Fibroblast of skin of scalp (primary cell): ENCODE measurements at regions not wholly inside any gene's neighbourhood (a gene's known extent, or its start where the extent isn't known, plus 50 kb on each side); places are given as distances from the start of the nearest gene placed in this dataset.

Source experiments
- DNase-seq: peaks from one replicate; pipeline ENCODE4 v3.0.0-alpha.2; 2013

DNA sequence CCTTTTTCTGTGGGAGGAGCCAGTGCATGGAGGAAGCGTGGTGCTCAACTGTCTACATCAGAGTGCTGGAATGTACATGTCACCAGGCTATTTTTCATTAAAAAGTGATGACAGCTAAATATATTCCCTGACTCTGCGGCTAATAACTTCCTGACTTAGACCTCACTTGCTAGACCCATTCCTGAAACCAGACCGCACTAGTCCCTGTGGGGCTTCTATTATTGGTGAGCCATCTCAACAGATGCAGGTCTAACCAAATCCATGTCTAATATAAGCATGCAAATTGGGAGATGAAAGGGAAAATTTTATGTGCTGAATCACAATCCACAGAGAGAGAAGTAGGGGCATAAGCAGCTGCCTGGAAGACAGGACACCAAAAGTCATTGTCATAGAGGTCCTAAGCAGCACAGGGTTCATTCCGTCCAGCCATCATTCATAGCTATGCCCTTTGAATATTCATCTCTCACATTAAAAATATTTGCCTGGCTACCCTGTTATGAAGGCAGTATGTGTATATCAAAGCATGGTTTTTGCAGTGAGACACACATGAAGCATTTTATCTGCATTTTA lies 110.9 kb upstream of the BLID start:
- DNase-seq = peak; percentile 99

DNA sequence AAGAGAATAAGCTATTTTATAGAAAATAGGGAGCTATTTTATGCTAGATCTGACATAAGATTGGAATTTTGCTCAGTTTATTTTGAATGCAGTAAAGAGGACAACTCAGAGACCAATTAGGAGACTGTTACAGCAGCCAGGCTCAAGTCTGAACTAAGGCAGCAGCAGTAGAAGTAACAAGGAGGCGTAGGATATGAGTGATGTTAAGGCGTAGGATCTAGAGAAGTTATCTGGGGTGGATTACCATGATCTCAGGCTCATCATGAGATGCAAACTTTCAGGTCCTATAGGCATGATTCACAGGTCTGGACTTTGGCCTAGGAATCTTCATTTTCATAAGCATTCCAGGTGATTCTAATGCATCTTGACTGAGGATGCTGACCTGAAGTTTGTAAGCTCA lies 108.9 kb upstream of the BLID start:
- no peak for DNase-seq

- peak; percentile 39 for DNase-seq
Measured at GRCh38 chr11:122220321-122220720, 104.3 kb upstream of the BLID start.

DNA sequence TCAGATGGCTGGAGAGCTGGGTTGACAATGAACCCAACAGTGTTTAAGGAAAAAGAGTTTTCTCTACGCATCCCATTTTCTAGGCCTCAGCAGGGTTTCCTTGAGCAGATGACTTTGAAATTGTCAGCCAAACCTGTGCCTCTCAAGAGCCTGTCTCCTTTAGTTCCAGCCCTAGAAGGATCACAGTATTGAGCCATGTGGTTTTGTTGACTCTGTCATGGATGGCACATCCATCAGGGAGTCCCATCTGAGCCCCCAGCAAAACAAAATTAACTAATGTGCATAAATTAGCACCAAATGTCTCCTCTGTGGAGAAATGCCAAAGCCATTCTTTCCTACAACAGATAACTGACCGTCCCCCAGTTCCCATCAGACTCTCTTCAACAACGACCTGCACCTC lies 103.8 kb upstream of the BLID start:
- DNase-seq = no peak

GRCh38 chr11:122215244-122215992 lies 99.4 kb upstream of the BLID start:
- peak; percentile 87 for DNase-seq

GRCh38 chr11:122214567-122214966 lies 98.6 kb upstream of the BLID start:
- DNase-seq = peak; percentile 58

DNA sequence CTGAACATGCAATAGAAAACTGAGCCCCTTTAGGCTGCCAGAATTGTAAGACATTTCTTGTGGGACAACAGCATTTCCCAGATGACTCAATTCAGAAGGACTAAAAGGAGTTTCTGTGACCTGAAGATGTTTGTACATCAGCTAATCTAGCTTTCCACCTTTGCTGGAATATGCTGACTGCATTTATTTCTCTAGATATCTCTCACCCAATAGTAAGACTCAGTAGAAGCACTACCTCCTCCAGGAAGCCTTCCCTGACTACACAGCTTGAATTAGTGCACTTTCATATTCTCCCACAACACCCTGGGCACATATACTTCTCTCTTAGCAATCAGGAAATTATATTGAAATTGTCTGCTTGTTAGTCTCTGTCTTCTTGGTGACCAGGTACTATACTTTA lies 98.1 kb upstream of the BLID start:
- no peak for DNase-seq

DNA sequence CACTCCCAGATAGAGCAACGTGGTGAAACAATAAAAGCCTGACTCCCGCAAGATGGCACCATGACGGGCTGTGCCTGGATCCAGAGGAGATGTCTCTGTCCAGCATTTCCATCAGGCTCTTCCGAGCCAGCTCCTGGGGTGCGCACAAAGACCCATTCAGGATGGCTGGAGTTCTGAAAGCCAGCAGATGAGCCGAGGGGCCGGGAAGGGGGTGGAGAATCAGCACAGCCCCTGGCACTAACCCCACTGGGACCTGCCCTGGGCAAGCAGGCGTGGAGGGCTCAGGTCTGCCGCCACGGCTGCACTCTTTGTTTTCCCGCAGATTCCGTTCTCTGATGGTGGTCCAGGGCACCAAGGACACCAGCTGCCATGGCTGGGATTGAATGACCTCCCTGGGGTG lies 97.2 kb upstream of the BLID start:
- DNase-seq = no peak

DNA sequence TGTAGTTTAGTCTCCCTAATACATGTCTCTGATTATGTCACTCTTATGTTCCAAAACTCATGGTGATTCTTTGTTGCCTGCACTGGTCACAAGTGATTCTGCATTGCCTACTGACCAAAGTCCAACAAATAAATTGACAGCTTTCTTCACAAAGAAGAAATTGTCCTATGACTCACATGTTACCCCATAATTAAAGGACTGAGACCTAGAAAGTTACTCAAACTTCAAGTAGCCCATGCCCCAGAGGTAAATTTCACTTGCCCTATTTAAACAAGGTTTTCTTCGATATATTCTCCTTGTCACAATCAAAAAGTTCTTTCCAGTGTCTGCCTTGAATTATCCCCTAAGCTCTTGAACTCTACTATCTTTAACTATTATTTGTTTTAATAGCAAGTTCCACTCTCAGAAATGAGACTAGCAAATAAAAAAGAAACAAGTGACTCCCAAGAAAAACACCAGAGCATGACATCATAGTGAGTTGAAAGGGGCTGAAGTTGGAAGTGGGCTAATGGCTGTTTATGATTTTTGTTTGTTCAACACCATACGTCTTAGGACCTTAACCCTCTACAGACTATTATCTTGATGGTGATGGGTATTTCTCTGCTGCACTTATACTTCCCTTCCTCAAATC lies 94.5 kb upstream of the BLID start:
- no peak for DNase-seq

DNA sequence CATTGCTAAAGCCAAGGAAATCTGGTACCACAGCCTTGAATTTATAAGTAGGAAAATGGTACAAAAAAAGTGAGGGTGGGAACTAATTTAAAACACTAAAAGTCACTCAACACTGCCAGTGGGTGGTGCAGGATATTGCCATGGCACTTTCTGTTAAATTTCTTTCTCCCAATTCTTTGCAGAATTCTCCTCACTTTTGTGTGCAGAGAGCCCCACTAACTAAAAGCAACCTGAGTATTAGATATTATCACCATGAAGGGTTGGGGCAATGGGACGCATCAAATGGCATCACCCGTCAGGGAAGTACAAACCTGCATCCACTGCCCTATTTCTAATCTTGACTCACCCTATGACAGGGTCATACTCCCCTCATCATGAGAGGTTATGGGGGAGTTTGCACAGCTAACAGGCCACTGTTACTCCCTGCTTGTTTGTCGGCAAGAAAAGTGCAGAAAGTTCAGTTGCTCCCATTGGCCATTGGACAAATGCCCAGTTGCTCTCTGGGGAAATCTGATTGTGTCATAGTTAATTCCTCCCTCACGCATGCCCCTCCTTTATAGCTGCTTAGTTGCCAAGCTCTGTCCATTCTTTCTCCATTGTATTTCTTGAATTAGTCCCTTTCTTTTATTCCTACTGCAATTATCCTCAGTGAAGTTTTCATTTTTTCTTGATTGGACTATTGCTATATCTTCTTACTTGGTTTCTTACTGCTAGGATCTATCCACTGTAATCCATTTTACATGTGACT lies 93.8 kb upstream of the BLID start:
- peak; percentile 86 for DNase-seq

GRCh38 chr11:122207921-122208764 lies 92.1 kb upstream of the BLID start:
- DNase-seq = peak; percentile 76

- peak; percentile 73 for DNase-seq
Measured at GRCh38 chr11:122207505-122207904, 91.5 kb upstream of the BLID start.

- peak; percentile 67 for DNase-seq
Measured at GRCh38 chr11:122205036-122205435, 89.0 kb upstream of the BLID start.

DNA sequence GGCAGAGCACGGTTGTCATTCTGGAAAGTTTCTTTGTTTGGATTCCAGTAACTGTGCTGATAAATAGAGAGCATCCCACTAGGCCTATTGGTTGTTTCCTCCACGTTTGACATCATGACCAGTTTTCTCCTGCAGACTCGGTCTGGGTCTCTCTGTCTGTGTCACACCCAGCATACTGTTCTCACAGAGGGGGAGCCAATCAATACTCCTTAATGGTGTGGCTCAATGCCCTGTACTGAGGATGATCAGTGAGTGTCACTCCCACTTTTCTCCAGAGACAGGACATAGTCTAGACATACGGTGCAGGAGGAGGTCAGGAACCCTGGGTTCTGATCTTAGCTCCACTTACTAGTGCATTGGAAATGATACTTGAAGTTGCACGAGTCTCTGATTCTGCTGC lies 88.2 kb upstream of the BLID start:
- DNase-seq = no peak

DNA sequence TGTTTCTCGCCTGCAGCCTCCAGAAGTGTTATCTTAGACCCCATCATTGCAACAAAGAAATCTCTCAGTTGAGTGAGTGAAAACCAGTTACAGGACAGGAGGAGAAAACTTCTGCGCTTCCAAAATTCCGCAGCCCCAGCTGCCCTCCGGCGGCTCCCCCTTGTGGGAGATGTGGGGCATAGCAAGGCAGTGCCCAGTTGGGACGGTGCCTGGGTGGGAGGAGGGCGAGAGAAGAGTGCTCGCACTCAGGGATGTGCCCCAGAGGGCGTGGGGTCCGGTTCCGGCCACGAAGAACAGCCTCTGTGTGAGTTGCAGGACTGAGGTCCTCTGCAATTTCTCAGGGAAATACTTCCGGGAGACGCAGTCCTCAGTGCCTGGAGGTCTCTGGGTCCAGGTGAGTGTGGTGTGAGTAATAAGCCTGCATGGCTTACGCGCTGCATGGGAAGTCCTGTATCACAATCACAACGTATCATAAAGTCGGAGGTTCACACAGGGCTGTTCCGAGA lies 87.0 kb upstream of the BLID start:
- DNase-seq = peak; percentile 81

GRCh38 chr11:122202161-122202950 lies 86.3 kb upstream of the BLID start:
- peak; percentile 84 for DNase-seq

DNA sequence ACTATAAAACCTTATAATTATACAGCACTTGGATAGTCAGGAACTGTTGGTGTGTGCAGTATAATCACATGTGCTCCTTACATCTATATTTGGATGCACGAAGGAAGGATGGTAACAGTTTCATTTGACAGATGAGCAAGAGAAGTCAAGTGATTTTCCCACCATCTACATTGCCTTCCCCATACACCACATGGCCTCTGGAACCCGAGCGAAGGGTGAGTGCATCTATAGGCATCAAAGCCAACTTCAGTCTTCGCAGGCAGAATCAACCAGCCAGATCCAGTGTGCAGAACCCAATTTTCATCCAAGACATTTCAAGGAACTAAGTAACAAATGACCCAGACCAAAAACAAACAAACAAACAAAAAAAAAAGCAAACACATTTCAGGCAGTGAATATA lies 85.1 kb upstream of the BLID start:
- DNase-seq = no peak

- DNase-seq = no peak
Measured at GRCh38 chr11:122199661-122200060, 83.6 kb upstream of the BLID start.

GRCh38 chr11:122198291-122198983 lies 82.4 kb upstream of the BLID start:
- no peak for DNase-seq
